H9 (cell line): ENCODE measurements at regions not wholly inside any gene's neighbourhood (a gene's known extent, or its start where the extent isn't known, plus 50 kb on each side); places are given as distances from the start of the nearest gene placed in this dataset.
A peak's percentile ranks its signal among the peaks of the same experiment; 100 is the strongest.

Source experiments
- DNase-seq: peaks from one replicate; pipeline ENCODE4 v3.0.0-alpha.2; 2017
- H2AFZ ChIP-seq: one replicate; pipeline ENCODE4 v1.6.1; 2013; ENCODE audit warnings: mild to moderate bottlenecking, low read length, control low read depth, moderate library complexity
- H2AK5ac ChIP-seq: 2 replicates; pipeline ENCODE4 v1.6.1; 2013; ENCODE audit warnings: low read length, control low read depth, mixed read lengths; ENCODE audit not compliant: insufficient read length
- H2BK120ac ChIP-seq: one replicate; pipeline ENCODE4 v1.6.1; 2013; ENCODE audit warnings: low read depth, mild to moderate bottlenecking, low read length, control low read depth, inconsistent platforms; ENCODE audit not compliant: poor library complexity, severe bottlenecking
- H2BK12ac ChIP-seq: 2 replicates; pipeline ENCODE4 v1.6.1; 2013; ENCODE audit warnings: low read length, control low read depth, mixed read lengths, low read depth; ENCODE audit not compliant: insufficient read length
- H2BK15ac ChIP-seq: 2 replicates; pipeline ENCODE4 v1.6.1; 2013; ENCODE audit warnings: low read depth, low read length, control low read depth
- H2BK20ac ChIP-seq: one replicate; pipeline ENCODE4 v1.6.1; 2013; ENCODE audit warnings: low read depth, mild to moderate bottlenecking, low read length, control low read depth, inconsistent platforms; ENCODE audit not compliant: poor library complexity, severe bottlenecking
- H2BK5ac ChIP-seq: 2 replicates; pipeline ENCODE4 v1.6.1; 2013; ENCODE audit warnings: low read length, control low read depth, mixed read lengths; ENCODE audit not compliant: insufficient read length
- H3K14ac ChIP-seq: 2 replicates; pipeline ENCODE4 v1.6.1; 2013; ENCODE audit warnings: low read length, control low read depth; ENCODE audit not compliant: insufficient read depth
- H3K18ac ChIP-seq: 2 replicates; pipeline ENCODE4 v1.6.1; 2013; ENCODE audit warnings: low read depth, mild to moderate bottlenecking, mixed read lengths, low read length, control low read depth; ENCODE audit not compliant: insufficient read length
- H3K23ac ChIP-seq: 2 replicates; pipeline ENCODE4 v1.6.1; 2013; ENCODE audit warnings: low read length, control low read depth, mixed read lengths, low read depth; ENCODE audit not compliant: insufficient read length
- H3K23me2 ChIP-seq: 2 replicates; pipeline ENCODE4 v1.6.1; 2013; ENCODE audit warnings: low read depth, mild to moderate bottlenecking, mixed read lengths, low read length, control low read depth; ENCODE audit not compliant: insufficient read length, poor library complexity, severe bottlenecking
- H3K27ac ChIP-seq: 2 replicates; pipeline ENCODE4 v1.5.1; 2013; ENCODE audit warnings: low read length, control low read depth, mixed read lengths, low read depth; ENCODE audit not compliant: insufficient read length
- H3K27me3 ChIP-seq: 2 replicates; pipeline ENCODE4 v1.6.1; 2013; ENCODE audit warnings: low read length, control low read depth, inconsistent platforms; ENCODE audit not compliant: insufficient read depth
- H3K4ac ChIP-seq: 2 replicates; pipeline ENCODE4 v1.6.1; 2013; ENCODE audit warnings: low read depth, mild to moderate bottlenecking, control low read depth, inconsistent platforms, low read length, moderate library complexity
- H3K4me1 ChIP-seq: 2 replicates; pipeline ENCODE4 v1.6.1; 2013; ENCODE audit warnings: low read length, control low read depth, inconsistent platforms; ENCODE audit not compliant: insufficient read depth
- H3K4me2 ChIP-seq: 2 replicates; pipeline ENCODE4 v1.6.1; 2013; ENCODE audit warnings: low read length, control low read depth, mixed read lengths; ENCODE audit not compliant: insufficient read length, insufficient read depth
- H3K56ac ChIP-seq: 2 replicates; pipeline ENCODE4 v1.6.1; 2013; ENCODE audit warnings: low read depth, mild to moderate bottlenecking, mixed read lengths, low read length, control low read depth; ENCODE audit not compliant: insufficient read length
- H3K79me1 ChIP-seq: 2 replicates; pipeline ENCODE4 v1.6.1; 2013; ENCODE audit warnings: low read depth, mild to moderate bottlenecking, moderate library complexity, low read length, control low read depth, inconsistent platforms; ENCODE audit not compliant: insufficient read depth, poor library complexity, severe bottlenecking
- H3K79me2 ChIP-seq: 2 replicates; pipeline ENCODE4 v1.6.1; 2013; ENCODE audit warnings: low read length, control low read depth, inconsistent platforms; ENCODE audit not compliant: insufficient read depth
- H3K9ac ChIP-seq: 2 replicates; pipeline ENCODE4 v1.6.1; 2013; ENCODE audit warnings: low read length, control low read depth, mixed read lengths; ENCODE audit not compliant: insufficient read length; ENCODE audit errors: extremely low read depth
- H3K9me3 ChIP-seq: one replicate; pipeline ENCODE4 v1.6.1; 2013; ENCODE audit warnings: low read depth, low read length, inconsistent platforms; ENCODE audit not compliant: control insufficient read depth
- H3T11ph ChIP-seq: one replicate; pipeline ENCODE4 v1.6.1; 2013; ENCODE audit warnings: mild to moderate bottlenecking, low read length, control low read depth, inconsistent platforms
- H4K20me1 ChIP-seq: one replicate; pipeline ENCODE4 v1.6.1; 2013; ENCODE audit not compliant: control insufficient read depth, insufficient read length, insufficient read depth
- H4K5ac ChIP-seq: 2 replicates; pipeline ENCODE4 v1.6.1; 2013; ENCODE audit warnings: low read depth, mild to moderate bottlenecking, mixed read lengths, low read length, control low read depth; ENCODE audit not compliant: insufficient read length
- H4K8ac ChIP-seq: replicated peaks from 2 replicates; pipeline ENCODE4 v1.6.1; 2013; ENCODE audit warnings: low read length, control low read depth, mixed read lengths, low read depth; ENCODE audit not compliant: insufficient read length
- H4K91ac ChIP-seq: 2 replicates; pipeline ENCODE4 v1.6.1; 2013; ENCODE audit warnings: low read depth, mild to moderate bottlenecking, moderate library complexity, mixed read lengths, low read length, control low read depth; ENCODE audit not compliant: insufficient read length
- H3K27ac Mint-ChIP-seq, 3 experiments: 2 replicates in 2 of 3; 3 replicates in 1 of 3; pipeline ENCODE4 v1.8.0; 2020 to 2021; ENCODE audit warnings: mixed read lengths in 3 of 3, mild to moderate bottlenecking in 1 of 3, moderate library complexity in 1 of 3
- H3K27me3 Mint-ChIP-seq: 2 replicates; pipeline ENCODE4 v1.8.0; 2021; ENCODE audit warnings: low read depth, mild to moderate bottlenecking, moderate library complexity, mixed read lengths
- H3K36me3 Mint-ChIP-seq, 3 experiments: 2 replicates in 2 of 3; 3 replicates in 1 of 3; pipeline ENCODE4 v1.8.0; 2020 to 2021; ENCODE audit warnings: low read depth in 3 of 3, mixed read lengths in 3 of 3; ENCODE audit not compliant: insufficient read depth in 1 of 3
- H3K4me1 Mint-ChIP-seq, 2 experiments: 2 replicates each; pipeline ENCODE4 v1.8.0; 2020; ENCODE audit warnings: mixed read lengths in 2 of 2
- H3K4me3 Mint-ChIP-seq, 2 experiments: 2 replicates in 1 of 2; 3 replicates in 1 of 2; pipeline ENCODE4 v1.8.0; 2020 to 2021; ENCODE audit warnings: mild to moderate bottlenecking in 2 of 2, mixed read lengths in 2 of 2, moderate library complexity in 1 of 2
- H3K9me3 Mint-ChIP-seq, 2 experiments: 2 replicates in 1 of 2; 3 replicates in 1 of 2; pipeline ENCODE4 v1.8.0; 2020; ENCODE audit warnings: mild to moderate bottlenecking in 2 of 2, mixed read lengths in 2 of 2, moderate library complexity in 1 of 2
- CTCF ChIP-seq: fragments of 200-600 bp; sonication (generic); conservative IDR thresholded peaks from 3 replicates; pipeline ENCODE4 v1.8.0; 2021; ENCODE audit warnings: antibody characterized with exemption, mild to moderate bottlenecking
- WGBS: extraction: QIAGEN DNeasy Blood & Tissue Kit; methylation state at CpG from one replicate; pipeline ENCODE4 v1.1.7; 2013; ENCODE audit warnings: missing lambda C conversion rate, low lambda C conversion rate, mixed read lengths; ENCODE audit not compliant: insufficient read length; ENCODE audit errors: extremely low coverage; 5-methylcytosine and 5-hydroxymethylcytosine counted together

GRCh38 chr15:69780374-69780773 lies 317.3 kb downstream of the TLE3 start:
- no peak for TF ChIP-seq CTCF
- no peaks in the 10 kb centered on the region for H3K9me3 ChIP-seq
- no peak overlapping the region for H2AFZ ChIP-seq
- no peak overlapping the region for H3K56ac ChIP-seq
- no peak overlapping the region for H2AK5ac ChIP-seq
- no peaks in the 10 kb centered on the region for H3K79me1 ChIP-seq
- no peak overlapping the region for H2BK120ac ChIP-seq
- H2BK12ac ChIP-seq, result no peak overlapping the region
- no peak overlapping the region for H4K91ac ChIP-seq
- H2BK15ac ChIP-seq, result no peak overlapping the region
- no peaks in the 10 kb centered on the region for H4K20me1 ChIP-seq
- Mint-ChIP-seq H3K4me1 (peaks cover 0 to 7% of the 10 kb centered on the region in 2 experiments; a peak in 2 of 4 replicates), H3K27ac (peak overlapping the region in 1 of 3 experiments; percentile 32; a peak in 1 of 7 replicates), H3K4me3 (no peak overlapping the region), H3K27me3 (no peaks in the 10 kb centered on the region; the same call in 1 of the 2 replicates), H3K9me3 (peaks cover 4 to 6% of the 10 kb centered on the region in 2 experiments; a peak in 4 of 5 replicates), H3K36me3 (no peaks in the 10 kb centered on the region)
- H2BK20ac ChIP-seq, result no peak overlapping the region
- no peak overlapping the region for H3T11ph ChIP-seq
- no peaks in the 10 kb centered on the region for H3K4me1 ChIP-seq
- no peak overlapping the region for H3K27ac ChIP-seq
- H2BK5ac ChIP-seq, result no peak overlapping the region
- 100% methylated on average over 1 of the region's 6 CpGs for WGBS
- no peak for DNase-seq
- no peak overlapping the region for H4K5ac ChIP-seq
- no peak overlapping the region for H3K9ac ChIP-seq
- no peaks in the 10 kb centered on the region for H3K79me2 ChIP-seq
- H3K18ac ChIP-seq, result no peak overlapping the region
- no peak overlapping the region for H3K14ac ChIP-seq
- H3K4ac ChIP-seq, result no peak overlapping the region
- no peak overlapping the region for H3K23ac ChIP-seq
- H3K23me2 ChIP-seq, result no peaks in the 10 kb centered on the region
- H3K4me2 ChIP-seq, result no peak overlapping the region
- no peaks in the 10 kb centered on the region for H3K27me3 ChIP-seq
- H4K8ac ChIP-seq, result no peak overlapping the region
